GM19035 (cell line): ENCODE measurements at regions not wholly inside any gene's neighbourhood (a gene's known extent, or its start where the extent isn't known, plus 50 kb on each side); places are given as distances from the start of the nearest gene placed in this dataset.

ENCODE experiments used
- ATAC-seq: cut with Tn5 transposase; IDR thresholded peaks from one replicate; pipeline ENCODE4 v1.9.1; 2021; ENCODE audit not compliant: unreplicated experiment

GRCh38 chr1:63112155-63112900 is 210.0 kb upstream of the FOXD3 start:
- ATAC-seq: no peak

DNA sequence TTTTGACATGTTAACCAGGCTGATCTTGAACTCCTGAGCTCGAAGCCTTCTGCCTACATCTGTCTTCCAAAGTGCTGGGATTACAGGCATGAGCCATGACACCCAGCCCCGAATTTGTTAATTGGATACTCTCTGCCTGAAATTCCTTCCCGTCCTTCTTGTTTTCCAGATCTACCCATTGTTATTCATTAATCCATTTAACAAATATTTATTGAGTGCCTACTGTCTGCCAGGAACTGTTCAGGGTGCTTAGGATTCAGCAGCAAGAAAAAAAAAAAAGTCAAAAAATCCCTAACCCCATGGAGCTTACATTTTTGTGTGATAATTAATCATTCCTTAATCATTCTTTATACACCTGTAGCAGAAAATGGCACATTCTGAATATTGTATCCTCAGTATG is 206.8 kb upstream of the FOXD3 start:
- no peak for ATAC-seq

DNA sequence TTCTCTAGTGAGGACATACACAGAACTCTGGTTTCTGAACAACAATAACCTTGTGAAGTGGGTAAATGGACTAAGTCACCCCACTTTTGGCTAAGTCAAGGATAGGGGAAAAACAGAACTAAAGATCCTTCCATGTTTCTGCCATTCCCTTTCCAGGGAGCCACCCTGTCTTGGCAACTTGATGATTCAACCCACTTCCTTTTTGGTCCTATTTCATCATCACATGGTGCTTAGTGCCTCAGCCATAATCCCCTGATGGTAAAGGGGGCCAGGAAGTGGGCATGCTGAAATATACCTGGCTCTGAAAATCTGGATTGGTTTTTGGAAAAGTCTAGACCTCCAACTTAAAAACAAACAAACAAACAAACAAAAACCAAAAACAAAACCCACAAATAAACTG is 206.4 kb upstream of the FOXD3 start:
- ATAC-seq: no peak

GRCh38 chr1:63119575-63120155 is 202.7 kb upstream of the FOXD3 start:
- ATAC-seq: no peak

DNA sequence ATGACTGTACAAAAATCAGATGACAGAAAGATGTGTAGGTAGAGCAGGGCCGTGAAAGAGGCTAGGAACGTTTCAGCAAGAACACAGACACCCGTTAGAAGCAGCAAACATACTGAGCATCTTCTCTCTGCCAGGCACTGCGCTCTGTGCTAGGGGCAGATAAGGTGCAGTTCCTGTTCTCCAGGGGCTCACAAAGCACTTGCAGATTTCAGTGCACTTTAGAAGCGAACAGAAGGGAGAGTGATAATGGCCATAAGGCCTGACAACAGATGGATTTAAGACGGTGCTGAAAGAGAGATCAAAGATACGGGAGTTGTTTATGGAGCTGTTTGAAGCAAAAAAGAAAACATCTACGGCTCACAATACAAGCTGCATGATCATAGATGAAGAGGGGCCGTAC is 200.3 kb upstream of the FOXD3 start:
- ATAC-seq: no peak

GRCh38 chr1:63124666-63125191 is 197.6 kb upstream of the FOXD3 start:
- peak; percentile 79 for ATAC-seq

DNA sequence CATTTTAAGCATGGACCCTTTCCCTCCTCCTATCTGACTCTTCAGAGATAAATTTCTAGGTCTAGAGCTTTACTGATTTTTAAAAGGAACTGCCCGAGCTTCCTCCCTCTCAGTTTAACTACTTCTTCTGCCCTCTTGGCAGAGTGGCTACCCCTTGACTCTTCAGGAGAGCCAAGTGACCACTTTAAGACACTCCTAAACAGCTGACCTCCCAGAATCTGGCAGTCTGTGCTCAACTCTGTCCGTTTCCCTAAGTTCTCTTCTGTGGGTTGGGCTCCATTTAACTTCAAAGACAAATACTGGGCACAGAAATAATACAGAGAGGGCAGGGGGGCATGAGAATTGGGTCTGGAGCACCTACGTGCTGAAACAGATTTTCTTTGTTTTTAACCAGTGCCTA is 196.3 kb upstream of the FOXD3 start:
- no peak for ATAC-seq

DNA sequence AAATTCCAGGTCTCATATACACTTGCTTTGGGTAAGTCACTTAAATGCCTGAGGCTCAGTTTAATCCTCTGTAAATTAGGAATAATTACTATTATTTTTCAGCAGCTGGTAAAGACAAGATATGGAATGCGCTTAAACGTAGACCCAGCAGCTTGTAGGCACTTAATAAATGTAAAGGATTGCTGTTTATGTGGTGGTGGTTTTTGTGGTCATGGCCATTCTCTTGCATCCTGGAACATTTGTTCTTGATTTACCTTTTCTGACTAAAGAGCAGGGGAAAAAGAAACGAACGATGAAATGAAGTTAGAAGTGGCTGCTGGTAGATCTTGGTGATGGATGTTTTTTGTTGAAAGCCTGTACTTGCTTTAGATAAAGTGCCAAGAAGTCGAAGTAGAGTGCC is 195.0 kb upstream of the FOXD3 start:
- no peak for ATAC-seq

- ATAC-seq: no peak
Measured at GRCh38 chr1:63128556-63128955, 193.8 kb upstream of the FOXD3 start.

GRCh38 chr1:63129184-63129583 is 193.2 kb upstream of the FOXD3 start:
- no peak for ATAC-seq

- ATAC-seq: no peak
Measured at GRCh38 chr1:63129855-63130254, 192.5 kb upstream of the FOXD3 start.

GRCh38 chr1:63134501-63135173 is 187.7 kb upstream of the FOXD3 start:
- no peak for ATAC-seq

GRCh38 chr1:63135174-63135512 is 187.2 kb upstream of the FOXD3 start:
- no peak for ATAC-seq

- ATAC-seq: no peak
Measured at GRCh38 chr1:63135801-63136200, 186.6 kb upstream of the FOXD3 start.

DNA sequence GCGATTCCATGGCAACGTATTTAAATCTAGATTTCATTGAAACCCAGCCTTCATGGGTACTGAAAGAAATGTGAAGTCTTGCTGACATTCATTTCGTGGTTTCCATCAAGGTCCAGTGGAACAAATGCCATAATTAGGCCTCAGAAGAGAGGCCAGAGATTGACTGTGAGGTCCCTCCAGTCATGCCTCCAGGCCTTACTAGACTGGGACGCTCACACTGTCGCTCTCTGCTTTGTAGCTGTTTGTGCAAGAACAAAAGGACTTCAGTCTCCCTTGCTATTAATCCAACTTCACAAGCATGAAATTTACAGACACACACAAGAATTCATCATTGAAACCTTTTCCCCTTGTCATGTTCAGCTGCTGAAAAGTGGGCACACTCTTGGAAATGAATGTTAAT is 180.4 kb upstream of the FOXD3 start:
- ATAC-seq: no peak

- ATAC-seq: no peak
Measured at GRCh38 chr1:63143482-63143881, 178.9 kb upstream of the FOXD3 start.

GRCh38 chr1:63147783-63148182 is 174.6 kb upstream of the FOXD3 start:
- ATAC-seq: no peak

DNA sequence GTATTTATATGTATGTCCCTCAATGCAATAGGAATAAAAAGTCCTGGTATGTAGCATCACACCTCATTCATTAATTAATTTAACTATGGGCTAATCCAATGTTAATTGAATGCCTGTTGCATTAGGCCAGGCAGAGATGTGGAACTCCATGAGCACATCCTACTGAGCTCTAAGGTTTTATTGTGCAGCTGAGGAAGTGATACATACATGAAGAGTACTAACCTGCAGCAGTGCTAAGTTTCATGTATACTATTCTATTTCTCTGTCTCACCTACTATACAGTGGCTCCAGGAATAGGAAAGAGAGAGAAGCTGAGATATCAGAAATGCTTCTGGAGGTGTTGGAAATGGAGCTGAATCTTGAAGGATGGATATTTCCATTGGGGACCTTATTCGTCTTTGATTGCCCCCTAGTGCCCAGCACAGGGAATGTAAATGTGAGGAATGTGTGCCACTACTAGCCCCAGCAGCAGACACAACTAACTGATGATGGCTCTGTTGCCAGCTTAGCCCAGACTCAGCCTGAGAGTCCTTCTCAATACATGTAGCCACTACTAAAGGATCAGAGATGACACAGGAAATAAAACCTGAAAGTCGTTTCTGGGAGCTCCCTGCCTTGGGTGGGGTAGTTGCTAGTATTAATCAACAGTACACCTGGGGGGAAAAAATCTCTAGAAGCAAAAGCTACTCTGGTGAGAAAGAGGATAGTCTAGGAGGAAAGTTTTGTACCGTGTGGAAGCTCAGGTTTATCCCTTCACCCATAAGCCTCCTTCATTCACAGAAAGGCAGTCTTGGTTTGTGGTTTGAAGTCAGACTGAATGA is 173.3 kb upstream of the FOXD3 start:
- ATAC-seq: peak; percentile 72

DNA sequence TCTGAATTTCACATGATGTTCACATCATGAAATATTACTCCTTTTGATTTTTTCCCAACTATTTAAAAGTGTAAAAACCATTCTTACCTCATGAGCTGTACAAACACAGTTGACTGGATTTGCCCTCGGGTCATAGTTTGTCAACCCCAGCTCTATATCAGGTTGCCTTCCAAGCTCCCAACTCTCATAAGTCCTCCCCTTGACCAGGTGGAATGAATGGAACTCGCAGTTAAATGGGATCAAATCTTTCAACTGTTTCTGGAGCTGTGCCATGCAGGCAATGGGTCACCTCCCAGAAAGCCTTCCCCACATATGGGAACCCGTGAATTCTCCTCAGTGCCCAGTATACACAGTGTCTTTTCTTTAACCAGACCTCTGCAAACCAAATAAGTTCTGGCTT is 169.8 kb upstream of the FOXD3 start:
- no peak for ATAC-seq

- ATAC-seq: no peak
Measured at GRCh38 chr1:63155437-63155836, 166.9 kb upstream of the FOXD3 start.

- ATAC-seq: no peak
Measured at GRCh38 chr1:63157085-63157484, 165.3 kb upstream of the FOXD3 start.
